SK-N-SH (cell line): ENCODE measurements at regions not wholly inside any gene's neighbourhood (a gene's known extent, or its start where the extent isn't known, plus 50 kb on each side); places are given as distances from the start of the nearest gene placed in this dataset.

Source experiments
- CTCF ChIA-PET: fragments of 300-600, 350-600 bp; formaldehyde crosslinking; extraction: SDS; loops from one replicate; lab custom pipeline; 2021; lab: Yijun Ruan, JAX
- POLR2A ChIA-PET: fragments of 350-600 bp; sonication (Branson Sonifier 250); formaldehyde crosslinking; extraction: SDS; loops from one replicate; lab custom pipeline; 2020; ENCODE audit warnings: antibody characterized with exemption, inconsistent platforms; lab: Yijun Ruan, JAX
- DNase-seq: peaks from one replicate; pipeline ENCODE4 v3.0.0; 2012
- H2AFZ ChIP-seq: fragments of 200-600 bp; sonication (generic); 2 replicates; pipeline ENCODE4 v1.8.1; 2016; ENCODE audit warnings: antibody characterized with exemption, mild to moderate bottlenecking, low read depth
- H3F3A ChIP-seq: fragments of 200-600 bp; sonication (generic); replicated peaks from 2 replicates; pipeline ENCODE3; 2016; ENCODE audit warnings: antibody characterized with exemption, mild to moderate bottlenecking; ENCODE audit not compliant: insufficient read depth
- H3K27ac ChIP-seq, 2 experiments: fragments of 200-500 bp in 1 of 2; fragments of 200-600 bp in 1 of 2; sonication (Bioruptor generic) in 1 of 2; sonication (generic), shearing (Covaris generic) in 1 of 2; 2 replicates each; pipeline versions ENCODE4 v1.5.1 to v1.6.1; 2014 to 2016; ENCODE audit warnings: low read depth in 2 of 2, inconsistent platforms in 1 of 2, low read length in 1 of 2, mild to moderate bottlenecking in 1 of 2, mixed read lengths in 1 of 2
- H3K27me3 ChIP-seq: fragments of 200-600 bp; sonication (generic), shearing (Covaris generic); 2 replicates; pipeline ENCODE4 v1.6.1; 2016; ENCODE audit warnings: mixed run types; ENCODE audit not compliant: insufficient read depth
- H3K36me3 ChIP-seq, 2 experiments: fragments of 200-500 bp in 1 of 2; fragments of 200-600 bp in 1 of 2; sonication (Bioruptor generic) in 1 of 2; sonication (generic) in 1 of 2; replicated peaks in 1 of 2; 2 replicates each; pipeline versions ENCODE3 to v1.5.1; 2014 to 2016; ENCODE audit warnings: low read length in 1 of 2, mild to moderate bottlenecking in 1 of 2; ENCODE audit not compliant: insufficient read depth in 2 of 2, control insufficient read depth in 1 of 2
- H3K4me1 ChIP-seq, 2 experiments: fragments of 200-500 bp in 1 of 2; fragments of 200-600 bp in 1 of 2; sonication (Bioruptor generic) in 1 of 2; sonication (generic), shearing (Covaris generic) in 1 of 2; 2 replicates each; pipeline versions ENCODE4 v1.5.1 to v1.6.1; 2014 to 2016; ENCODE audit warnings: low read depth in 1 of 2, low read length in 1 of 2, mixed run types in 1 of 2; ENCODE audit not compliant: insufficient read depth in 2 of 2, control insufficient read depth in 1 of 2
- H3K4me2 ChIP-seq: fragments of 200-600 bp; sonication (generic), shearing (Covaris generic); 2 replicates; pipeline ENCODE4 v1.6.1; 2017; ENCODE audit warnings: mixed run types
- H3K4me3 ChIP-seq, 2 experiments: fragments of 200-500 bp in 1 of 2; fragments of 200-600 bp in 1 of 2; sonication (Bioruptor generic) in 1 of 2; sonication (generic), shearing (Covaris generic) in 1 of 2; 2 replicates each; pipeline versions ENCODE4 v1.5.1 to v1.8.1; 2014 to 2016; ENCODE audit warnings: low read depth in 2 of 2, inconsistent platforms in 1 of 2, low read length in 1 of 2, mild to moderate bottlenecking in 1 of 2, mixed read lengths in 1 of 2, moderate library complexity in 1 of 2
- H3K79me2 ChIP-seq: fragments of 200-600 bp; sonication (generic); 2 replicates; pipeline ENCODE4 v1.8.1; 2017; ENCODE audit warnings: mild to moderate bottlenecking; ENCODE audit not compliant: insufficient read depth
- H3K9ac ChIP-seq: fragments of 200-600 bp; sonication (generic); 2 replicates; pipeline ENCODE4 v1.6.1; 2017; ENCODE audit warnings: mixed run types
- H3K9me2 ChIP-seq: fragments of 200-600 bp; sonication (generic); 2 replicates; pipeline ENCODE4 v1.6.1; 2017; ENCODE audit warnings: mixed run types
- H3K9me3 ChIP-seq: fragments of 200-600 bp; sonication (generic); 2 replicates; pipeline ENCODE4 v1.6.1; 2017; ENCODE audit warnings: mixed run types, mild to moderate bottlenecking, moderate library complexity
- H4K20me1 ChIP-seq: fragments of 200-600 bp; sonication (generic); 2 replicates; pipeline ENCODE4 v1.6.1; 2017; ENCODE audit warnings: mild to moderate bottlenecking, mixed run types; ENCODE audit not compliant: insufficient read depth
- ELF1 ChIP-seq: IDR thresholded peaks from 2 replicates; pipeline ENCODE4 v1.4.0; 2012
- EP300 ChIP-seq, 2 experiments: IDR thresholded peaks; 2 replicates each; pipeline versions ENCODE4 v1.4.0 to v1.6.1; 2012; ENCODE audit warnings: borderline replicate concordance in 1 of 2, low read depth in 1 of 2, low read length in 1 of 2
- GABPA ChIP-seq: IDR thresholded peaks from 2 replicates; pipeline ENCODE4 v1.4.0; 2012; ENCODE audit warnings: low read depth, mild to moderate bottlenecking
- GATA2 ChIP-seq: sonication (generic); formaldehyde crosslinking; IDR thresholded peaks from 2 replicates; pipeline ENCODE4 v1.5.0; 2020; ENCODE audit warnings: mild to moderate bottlenecking, missing genetic modification reagents
- MAX ChIP-seq: IDR thresholded peaks from 2 replicates; pipeline ENCODE4 v1.4.0; 2012; ENCODE audit warnings: low read depth
- MEF2A ChIP-seq: IDR thresholded peaks from 2 replicates; pipeline ENCODE4 v1.4.0; 2012; ENCODE audit warnings: low read depth, borderline replicate concordance
- MXI1 ChIP-seq: IDR thresholded peaks from 2 replicates; pipeline ENCODE4 v1.6.1; 2012; ENCODE audit warnings: mild to moderate bottlenecking, low read depth, low read length, improper control_type of control experiment
- NFIC ChIP-seq: IDR thresholded peaks from 2 replicates; pipeline ENCODE4 v1.4.0; 2012; ENCODE audit warnings: borderline replicate concordance
- POLR2AphosphoS5 ChIP-seq: IDR thresholded peaks from 2 replicates; pipeline ENCODE4 v1.6.1; 2012; ENCODE audit warnings: low read depth, low read length
- RCOR1 ChIP-seq: fragments of 150-350 bp; IDR thresholded peaks from 2 replicates; pipeline ENCODE4 v1.6.1; 2017; ENCODE audit warnings: antibody characterized with exemption, low read length
- RXRA ChIP-seq: IDR thresholded peaks from 2 replicates; pipeline ENCODE4 v1.4.0; 2012; ENCODE audit warnings: low read depth, mild to moderate bottlenecking, borderline replicate concordance
- TEAD4 ChIP-seq: IDR thresholded peaks from 2 replicates; pipeline ENCODE4 v1.4.0; 2012; ENCODE audit warnings: mild to moderate bottlenecking, borderline replicate concordance; ENCODE audit not compliant: insufficient read depth
- USF1 ChIP-seq: IDR thresholded peaks from 2 replicates; pipeline ENCODE4 v1.4.0; 2012; ENCODE audit warnings: low read depth, borderline replicate concordance
- ZBTB33 ChIP-seq: IDR thresholded peaks from 2 replicates; pipeline ENCODE4 v1.4.0; 2012; ENCODE audit warnings: low read depth, borderline replicate concordance
- WGBS: methylation state at CpG from one replicate; pipeline ENCODE4 v1.1.6; 2017; ENCODE audit warnings: low lambda C conversion rate; 5-methylcytosine and 5-hydroxymethylcytosine counted together
- TF ChIP-seq, protein P1 (sequence below): IDR thresholded peaks from 2 replicates; pipeline ENCODE4; 2012

DNA sequence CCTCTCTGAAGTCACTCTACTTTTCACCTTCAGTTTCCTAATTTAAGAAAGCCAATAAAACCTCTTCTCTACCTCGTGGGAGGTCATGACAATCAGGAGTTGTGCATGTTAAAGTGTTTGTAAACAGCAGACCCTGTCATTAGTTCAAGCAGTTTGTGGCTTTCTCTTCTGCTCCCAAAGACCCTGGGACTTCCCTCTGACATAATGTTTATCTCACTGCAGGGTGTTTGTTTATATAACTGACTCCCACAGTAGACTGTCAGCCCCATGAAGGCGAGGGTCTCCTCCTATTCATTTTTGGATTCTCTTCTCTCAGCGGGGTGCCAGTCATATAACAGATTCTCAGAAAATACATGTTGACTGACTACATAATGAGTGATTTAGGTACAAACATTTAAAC, 360.0 kb upstream of the ZNF462 start:
- CTCF ChIA-PET, result no interaction called here
- H3K4me2 ChIP-seq, result no peak overlapping the region
- no peaks in the 10 kb centered on the region for H3K9me3 ChIP-seq
- H3K79me2 ChIP-seq, result no peaks in the 10 kb centered on the region
- no peak for DNase-seq
- H3K4me3 ChIP-seq, result no peak overlapping the region
- 27% methylated on average over 3 of the region's 3 CpGs for WGBS
- no peaks in the 10 kb centered on the region for H3K36me3 ChIP-seq
- H3K9me2 ChIP-seq, result no peaks in the 10 kb centered on the region
- no peak for TF ChIP-seq GABPA
- TF ChIP-seq, all 33 proteins: peak for 0
- no peaks in the 10 kb centered on the region for H3K27me3 ChIP-seq
- no peak overlapping the region for H3K9ac ChIP-seq
- H2AFZ ChIP-seq, result no peak overlapping the region
- no peaks in the 10 kb centered on the region for H3F3A ChIP-seq
- no peaks in the 10 kb centered on the region for H3K4me1 ChIP-seq
- no peak overlapping the region for H3K27ac ChIP-seq
- POLR2A ChIA-PET, result no interaction called here
- H4K20me1 ChIP-seq, result no peaks in the 10 kb centered on the region

DNA sequence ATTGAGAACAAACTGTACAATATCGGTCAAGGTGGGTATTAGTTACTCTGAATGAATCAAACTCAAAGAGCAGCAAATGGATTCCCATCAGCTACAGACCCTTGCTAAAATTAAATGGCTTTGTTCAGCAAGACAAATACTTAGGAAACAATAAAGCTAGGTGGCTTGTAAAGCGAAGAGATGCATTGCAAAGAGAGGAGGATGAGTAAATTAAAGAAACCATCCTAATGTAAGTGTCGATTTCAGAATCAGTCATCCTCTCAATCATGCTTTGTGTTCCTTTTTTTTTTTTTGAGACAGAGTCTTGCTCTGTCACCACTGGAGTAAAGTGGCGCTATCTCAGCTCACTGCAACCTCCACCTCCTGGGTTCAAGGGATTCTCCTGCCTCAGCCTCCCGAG, 359.2 kb upstream of the ZNF462 start:
- no peaks in the 10 kb centered on the region for H4K20me1 ChIP-seq

DNA sequence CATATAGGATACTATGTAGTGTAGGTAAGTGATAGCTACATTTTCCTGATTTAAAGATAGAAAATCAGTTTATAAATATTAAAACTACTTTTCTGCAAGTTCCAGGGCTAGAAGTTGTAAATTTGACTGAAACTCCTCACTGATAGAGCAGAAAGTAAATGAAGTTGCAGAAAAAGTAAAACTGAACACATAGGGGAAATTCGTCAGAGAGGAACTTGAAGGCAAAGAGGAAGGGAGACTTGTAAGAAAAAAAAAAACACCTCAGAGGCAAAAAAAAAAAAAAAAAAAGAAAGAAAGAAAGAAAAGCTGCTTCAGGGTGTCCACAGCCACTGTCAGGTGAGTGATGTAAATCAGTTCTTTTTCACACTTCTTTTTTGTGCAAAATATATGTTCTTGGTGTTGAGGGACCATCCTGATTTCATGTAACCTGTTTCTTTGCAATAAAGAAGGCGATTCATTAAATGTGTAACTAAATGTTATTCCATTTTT, 336.2 kb upstream of the ZNF462 start:
- H3K27me3 ChIP-seq, result no peaks in the 10 kb centered on the region
- ChIA-PET POLR2A (no interaction called here), CTCF (no interaction called here)
- H3K79me2 ChIP-seq, result no peaks in the 10 kb centered on the region
- no peak overlapping the region for H3K9ac ChIP-seq
- no peak for DNase-seq
- H3K4me1 ChIP-seq, result peaks cover 0 to 2% of the 10 kb centered on the region in 2 experiments; a peak in 1 of 4 replicates
- no peak overlapping the region for H3K4me2 ChIP-seq
- no peak overlapping the region for H3K4me3 ChIP-seq
- H3K36me3 ChIP-seq, result no peaks in the 10 kb centered on the region
- H3K9me3 ChIP-seq, result no peaks in the 10 kb centered on the region
- H2AFZ ChIP-seq, result no peak overlapping the region
- no peaks in the 10 kb centered on the region for H3K9me2 ChIP-seq
- H4K20me1 ChIP-seq, result no peaks in the 10 kb centered on the region
- H3K27ac ChIP-seq, result no peak overlapping the region
- WGBS, result 38% methylated on average over 2 of the region's 2 CpGs
- H3F3A ChIP-seq, result no peaks in the 10 kb centered on the region
- TF ChIP-seq MXI1 (no peak), NFIC (no peak), POLR2AphosphoS5 (no peak), RCOR1 (no peak), MAX (no peak), GATA2 (CRISPR knock-in tag) (no peak), EP300 (IDR thresholded peaks at IDR 0.05; ENCODE audit: borderline replicate concordance in 1 of 2, low read depth in 1 of 2, low read length in 1 of 2) (no peak), USF1 (no peak), ZBTB33 (no peak), RXRA (no peak)

More for the DNA sequence above, 359.2 kb upstream of the ZNF462 start:
- Histone ChIP-seq H3K4me3 (no peak overlapping the region), H3K9me2 (no peaks in the 10 kb centered on the region), H3K27me3 (no peaks in the 10 kb centered on the region), H3K9ac (no peak overlapping the region), H3K9me3 (no peaks in the 10 kb centered on the region), H3K79me2 (no peaks in the 10 kb centered on the region), H2AFZ (no peak overlapping the region), H3K36me3 (no peaks in the 10 kb centered on the region), H3F3A (no peaks in the 10 kb centered on the region), H3K4me1 (no peaks in the 10 kb centered on the region), H3K4me2 (no peak overlapping the region), H3K27ac (no peak overlapping the region)
- DNase-seq, result no peak
- 47% methylated on average over 5 of the region's 5 CpGs for WGBS
- TF ChIP-seq MEF2A (no peak), TEAD4 (no peak), USF1 (no peak), ELF1 (no peak)
- TF ChIP-seq, protein P1, sequence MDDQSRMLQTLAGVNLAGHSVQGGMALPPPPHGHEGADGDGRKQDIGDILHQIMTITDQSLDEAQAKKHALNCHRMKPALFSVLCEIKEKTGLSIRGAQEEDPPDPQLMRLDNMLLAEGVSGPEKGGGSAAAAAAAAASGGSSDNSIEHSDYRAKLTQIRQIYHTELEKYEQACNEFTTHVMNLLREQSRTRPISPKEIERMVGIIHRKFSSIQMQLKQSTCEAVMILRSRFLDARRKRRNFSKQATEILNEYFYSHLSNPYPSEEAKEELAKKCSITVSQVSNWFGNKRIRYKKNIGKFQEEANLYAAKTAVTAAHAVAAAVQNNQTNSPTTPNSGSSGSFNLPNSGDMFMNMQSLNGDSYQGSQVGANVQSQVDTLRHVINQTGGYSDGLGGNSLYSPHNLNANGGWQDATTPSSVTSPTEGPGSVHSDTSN, result no peak
- POLR2A ChIA-PET, result no interaction called here
- CTCF ChIA-PET, result no interaction called here
